GM23338 (cell line): ENCODE measurements at regions not wholly inside any gene's neighbourhood (a gene's known extent, or its start where the extent isn't known, plus 50 kb on each side); places are given as distances from the start of the nearest gene placed in this dataset.
A peak's percentile ranks its signal among the peaks of the same experiment; 100 is the strongest.

Experiments
- ATAC-seq: fragments of 200-7000 bp; cut with Tn5 transposase; 3 replicates; pipeline ENCODE4 v1.9.1; 2020
- DNase-seq: peaks from one replicate; pipeline ENCODE4 v3.0.0-alpha.2; 2015; ENCODE audit warnings: low spot score
- H2AFZ ChIP-seq: fragments of 200-600 bp; sonication (generic); 2 replicates; pipeline ENCODE4 v1.8.0; 2016; ENCODE audit warnings: antibody characterized with exemption, mild to moderate bottlenecking, moderate library complexity
- H3F3A ChIP-seq: fragments of 200-600 bp; sonication (generic); replicated peaks from 2 replicates; pipeline ENCODE4 v1.8.0; 2017; ENCODE audit warnings: antibody characterized with exemption, mixed run types, low read depth
- H3K27ac ChIP-seq: fragments of 200-600 bp; sonication (generic); 2 replicates; pipeline ENCODE4 v1.6.1; 2016; ENCODE audit warnings: low read depth
- H3K27me3 ChIP-seq: fragments of 200-600 bp; sonication (generic); 2 replicates; pipeline ENCODE4 v1.8.0; 2016; ENCODE audit warnings: mild to moderate bottlenecking, mixed run types, moderate library complexity; ENCODE audit not compliant: insufficient read depth
- H3K36me3 ChIP-seq: fragments of 200-600 bp; sonication (generic); 2 replicates; pipeline ENCODE4 v1.8.0; 2016; ENCODE audit warnings: mild to moderate bottlenecking; ENCODE audit not compliant: insufficient read depth
- H3K4me1 ChIP-seq: fragments of 200-600 bp; sonication (generic); 2 replicates; pipeline ENCODE4 v1.8.0; 2016; ENCODE audit warnings: mild to moderate bottlenecking, moderate library complexity; ENCODE audit not compliant: insufficient read depth
- H3K4me2 ChIP-seq: fragments of 200-600 bp; sonication (generic); 2 replicates; pipeline ENCODE4 v1.7.1; 2017; ENCODE audit warnings: mixed run types
- H3K4me3 ChIP-seq: fragments of 200-600 bp; sonication (generic); 2 replicates; pipeline ENCODE4 v1.6.1; 2016; ENCODE audit warnings: mixed run types
- H3K79me2 ChIP-seq: fragments of 200-600 bp; sonication (generic); replicated peaks from 2 replicates; pipeline ENCODE4 v1.8.0; 2017; ENCODE audit warnings: mild to moderate bottlenecking; ENCODE audit not compliant: insufficient read depth
- H3K9me2 ChIP-seq: fragments of 200-600 bp; sonication (generic); 2 replicates; pipeline ENCODE4 v1.8.0; 2017; ENCODE audit not compliant: insufficient read depth
- H4K20me1 ChIP-seq: fragments of 200-600 bp; sonication (generic); replicated peaks from 2 replicates; pipeline ENCODE4 v1.8.0; 2017; ENCODE audit warnings: mild to moderate bottlenecking; ENCODE audit not compliant: insufficient read depth
- H3K27ac Mint-ChIP-seq: 2 replicates; pipeline ENCODE4 v1.8.0; 2020; ENCODE audit warnings: inconsistent platforms, mild to moderate bottlenecking, moderate library complexity, mixed read lengths
- H3K27me3 Mint-ChIP-seq: 3 replicates; pipeline ENCODE4 v1.8.0; 2022; ENCODE audit warnings: low read depth, mild to moderate bottlenecking, moderate library complexity, mixed read lengths, inconsistent platforms; ENCODE audit not compliant: insufficient read depth, poor library complexity
- H3K36me3 Mint-ChIP-seq: 3 replicates; pipeline ENCODE4 v1.8.0; 2021; ENCODE audit warnings: low read depth, mild to moderate bottlenecking, inconsistent platforms, moderate library complexity, mixed read lengths
- H3K4me1 Mint-ChIP-seq: 3 replicates; pipeline ENCODE4 v1.8.0; 2020; ENCODE audit warnings: mild to moderate bottlenecking, inconsistent platforms, mixed read lengths
- H3K4me3 Mint-ChIP-seq: 3 replicates; pipeline ENCODE4 v1.8.0; 2021; ENCODE audit warnings: moderate library complexity, mild to moderate bottlenecking, inconsistent platforms, mixed read lengths
- H3K9me3 Mint-ChIP-seq: 3 replicates; pipeline ENCODE4 v1.8.0; 2020; ENCODE audit warnings: moderate library complexity, mild to moderate bottlenecking, inconsistent platforms, mixed read lengths
- CREB1 ChIP-seq: fragments of 250-450 bp; sonication (Bioruptor Pico); IDR thresholded peaks from 2 replicates; pipeline ENCODE4 v1.5.0; 2020; ENCODE audit warnings: low read depth, mild to moderate bottlenecking, moderate library complexity
- CTCF ChIP-seq, 2 experiments: fragments of 200-600 bp in 1 of 2; sonication (generic) in 1 of 2; conservative IDR thresholded peaks; 2 replicates each; pipeline versions ENCODE4 v1.5.1 to v1.6.1; 2016 to 2017; ENCODE audit warnings: antibody characterized with exemption in 2 of 2, low read depth in 2 of 2, mild to moderate bottlenecking in 2 of 2, moderate library complexity in 1 of 2
- ETS1 ChIP-seq: IDR thresholded peaks from 2 replicates; pipeline ENCODE4 v1.6.1; 2016; ENCODE audit warnings: antibody characterized with exemption
- EZH2 ChIP-seq: fragments of 200-600 bp; sonication (generic); IDR thresholded peaks from one replicate; pipeline ENCODE4 v1.8.0; 2017; ENCODE audit warnings: antibody characterized with exemption, mild to moderate bottlenecking, low read depth; ENCODE audit not compliant: unreplicated experiment
- EZH2phosphoT487 ChIP-seq: fragments of 200-600 bp; sonication (generic); IDR thresholded peaks from one replicate; pipeline ENCODE4 v1.8.1; 2018; ENCODE audit warnings: antibody characterized with exemption; ENCODE audit not compliant: unreplicated experiment
- JUNB ChIP-seq: IDR thresholded peaks from one replicate; pipeline ENCODE4 v1.6.1; 2016; ENCODE audit warnings: antibody characterized with exemption; ENCODE audit not compliant: unreplicated experiment
- NANOG ChIP-seq: IDR thresholded peaks from 2 replicates; pipeline ENCODE4 v1.6.1; 2016; ENCODE audit warnings: antibody characterized with exemption, borderline replicate concordance
- POLR2AphosphoS5 ChIP-seq: IDR thresholded peaks from 2 replicates; pipeline ENCODE4 v1.6.1; 2016; ENCODE audit warnings: antibody characterized with exemption, low read depth
- REST ChIP-seq: IDR thresholded peaks from one replicate; pipeline ENCODE4 v1.6.1; 2018; ENCODE audit warnings: antibody characterized with exemption; ENCODE audit not compliant: unreplicated experiment
- STAT1 ChIP-seq: IDR thresholded peaks from one replicate; pipeline ENCODE4 v1.6.1; 2016; ENCODE audit warnings: antibody characterized with exemption; ENCODE audit not compliant: unreplicated experiment
- ZNF331 ChIP-seq: fragments of 250-450 bp; sonication (Bioruptor Pico); IDR thresholded peaks from 2 replicates; pipeline ENCODE4 v1.5.0; 2020; ENCODE audit warnings: low read depth, mild to moderate bottlenecking, moderate library complexity
- ZNF462 ChIP-seq: fragments of 250-450 bp; sonication (Bioruptor Pico); IDR thresholded peaks from 2 replicates; pipeline ENCODE4 v1.5.0; 2020; ENCODE audit warnings: mild to moderate bottlenecking, moderate library complexity

GRCh38 chr9:109558718-109559151 lies 60.6 kb upstream of the PTPN3 start:
- DNase-seq (no peak), ATAC-seq (no peak)
- no peaks in the 10 kb centered on the region for H3K9me3 Mint-ChIP-seq
- Histone ChIP-seq H2AFZ (peak overlapping the region; percentile 53; the same call in 1 of the 2 replicates), H3K27ac (no peak overlapping the region), H3F3A (no peaks in the 10 kb centered on the region; the same call in 1 of the 2 replicates), H3K4me1 (peaks cover 29% of the 10 kb centered on the region), H4K20me1 (no peaks in the 10 kb centered on the region), H3K27me3 (no peaks in the 10 kb centered on the region), H3K9me2 (peaks cover 17% of the 10 kb centered on the region; the same call in 1 of the 2 replicates), H3K4me2 (no peak overlapping the region), H3K79me2 (no peaks in the 10 kb centered on the region), H3K36me3 (no peaks in the 10 kb centered on the region), H3K4me3 (no peak overlapping the region)
- H3K27me3 Mint-ChIP-seq = peaks cover 4% of the 10 kb centered on the region
- TF ChIP-seq CTCF (conservative IDR thresholded peaks at IDR 0.05; ENCODE audit: low read depth in 2 of 2) = no peak
- no peak for TF ChIP-seq NANOG
- TF ChIP-seq STAT1 = no peak
- TF ChIP-seq JUNB = no peak
- no peak for TF ChIP-seq CREB1 (CRISPR knock-in tag)
- TF ChIP-seq REST = no peak
- no peak for TF ChIP-seq ZNF462 (CRISPR knock-in tag)
- no peak for TF ChIP-seq POLR2AphosphoS5
- TF ChIP-seq EZH2 = no peak
- TF ChIP-seq ETS1 = no peak
- TF ChIP-seq ZNF331 (CRISPR knock-in tag) = no peak
- no peak for TF ChIP-seq EZH2phosphoT487
- no peak overlapping the region for H3K27ac Mint-ChIP-seq
- H3K36me3 Mint-ChIP-seq = no peaks in the 10 kb centered on the region
- peaks cover 35% of the 10 kb centered on the region for H3K4me1 Mint-ChIP-seq
- H3K4me3 Mint-ChIP-seq = no peak overlapping the region
